CD4-positive, alpha-beta T cell treated with Interleukin-4 for 4 hours (primary cell): ENCODE measurements at regions not wholly inside any gene's neighbourhood (a gene's known extent, or its start where the extent isn't known, plus 50 kb on each side); places are given as distances from the start of the nearest gene placed in this dataset.

ENCODE experiments used
- DNase-seq: peaks from one replicate; pipeline ENCODE4 v3.0.0-alpha.2; 2020

GRCh38 chr13:70864731-70865130, 756.5 kb upstream of the KLHL1 start:
- DNase-seq: no peak

DNA sequence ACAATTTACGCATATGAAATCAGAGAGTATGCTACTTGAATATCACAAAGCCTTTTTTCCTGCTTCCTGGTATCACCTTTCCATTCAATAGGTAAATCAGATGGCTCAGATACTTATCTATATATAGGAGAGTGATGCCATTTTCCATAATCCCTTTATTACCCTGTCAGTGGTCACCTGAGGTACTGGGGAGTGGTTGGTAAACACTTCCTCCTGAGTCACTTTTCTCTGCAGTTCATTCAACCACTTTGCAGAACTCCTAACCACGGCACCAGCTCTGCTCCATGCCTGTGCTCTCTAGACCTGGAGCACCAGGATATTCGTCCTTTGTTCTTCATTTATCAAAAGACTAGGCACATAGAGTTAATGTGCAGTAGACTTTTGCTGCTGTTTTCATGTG, 748.5 kb upstream of the KLHL1 start:
- no peak for DNase-seq

- DNase-seq: no peak
Observed at GRCh38 chr13:70856025-70856424, 747.8 kb upstream of the KLHL1 start.

DNA sequence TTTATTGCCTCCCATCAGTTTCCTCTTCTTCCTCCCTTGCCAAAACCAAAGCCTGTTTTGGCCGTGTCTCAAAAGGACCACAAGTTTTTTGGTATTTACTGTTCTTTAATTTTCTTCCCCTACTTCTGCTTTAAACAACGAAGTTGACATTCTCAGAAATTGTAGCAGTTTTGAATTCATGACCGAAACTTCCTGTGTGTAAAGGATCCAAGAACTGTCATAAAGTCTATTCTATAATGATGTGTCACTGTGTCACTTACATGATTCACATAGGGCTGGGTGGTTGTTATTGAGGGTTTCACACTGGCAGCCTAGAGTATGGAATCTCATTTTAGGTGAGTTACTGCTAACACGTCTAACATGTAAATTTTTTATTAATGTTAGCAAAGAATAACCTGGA, 741.0 kb upstream of the KLHL1 start:
- no peak for DNase-seq

- DNase-seq: no peak
Observed at GRCh38 chr13:70844391-70845108, 736.3 kb upstream of the KLHL1 start.

DNA sequence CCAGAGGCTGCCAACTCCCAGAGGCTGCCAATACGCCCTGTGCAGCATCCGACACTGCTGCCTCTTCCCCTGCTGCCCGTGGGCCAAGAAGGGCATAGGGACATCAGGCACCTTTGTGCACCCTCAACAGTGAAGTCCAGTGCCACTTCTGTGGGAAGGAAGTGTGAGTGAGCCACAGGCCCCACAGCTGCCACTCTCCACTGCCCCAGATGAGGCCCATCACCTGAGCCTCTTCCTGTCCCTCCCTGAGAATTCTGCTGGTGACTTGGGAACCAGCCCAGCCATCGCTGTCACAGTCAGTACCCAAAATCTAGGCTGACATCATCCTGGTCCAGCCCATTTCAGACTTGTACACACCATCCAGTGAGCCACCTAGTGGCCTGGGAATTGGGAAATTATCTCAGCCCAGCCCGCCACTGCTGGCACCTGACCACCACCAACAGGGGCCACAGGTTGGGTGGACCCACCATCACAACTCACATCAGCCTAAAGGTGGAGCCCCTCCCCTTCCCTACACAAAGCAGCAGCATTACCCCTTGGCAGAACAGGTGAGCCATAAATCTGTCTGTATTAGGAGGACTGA, 733.9 kb upstream of the KLHL1 start:
- DNase-seq: no peak

- no peak for DNase-seq
Observed at GRCh38 chr13:70841240-70842061, 733.2 kb upstream of the KLHL1 start.

GRCh38 chr13:70835371-70835770, 727.1 kb upstream of the KLHL1 start:
- no peak for DNase-seq

DNA sequence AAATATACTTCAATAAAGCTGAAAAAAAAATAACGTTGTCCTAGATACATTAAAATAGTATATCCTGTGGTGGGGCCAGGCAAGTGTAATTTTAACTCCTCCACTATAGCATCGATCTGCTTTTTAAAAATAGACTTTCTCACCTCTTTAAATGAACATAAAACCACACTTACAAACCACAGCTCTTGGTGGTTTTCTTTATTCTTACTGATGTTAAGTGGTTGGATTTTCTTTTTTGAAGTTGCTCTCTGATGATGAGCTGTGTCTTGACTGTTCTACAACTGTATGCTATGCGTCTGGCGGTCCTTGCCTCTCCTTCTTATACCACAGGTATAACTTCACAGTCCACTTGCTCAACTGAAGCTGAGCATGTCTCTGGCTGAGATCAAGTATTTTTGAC, 721.5 kb upstream of the KLHL1 start:
- no peak for DNase-seq

- DNase-seq: no peak
Observed at GRCh38 chr13:70817576-70817975, 709.3 kb upstream of the KLHL1 start.

GRCh38 chr13:70816853-70817252, 708.6 kb upstream of the KLHL1 start:
- no peak for DNase-seq

DNA sequence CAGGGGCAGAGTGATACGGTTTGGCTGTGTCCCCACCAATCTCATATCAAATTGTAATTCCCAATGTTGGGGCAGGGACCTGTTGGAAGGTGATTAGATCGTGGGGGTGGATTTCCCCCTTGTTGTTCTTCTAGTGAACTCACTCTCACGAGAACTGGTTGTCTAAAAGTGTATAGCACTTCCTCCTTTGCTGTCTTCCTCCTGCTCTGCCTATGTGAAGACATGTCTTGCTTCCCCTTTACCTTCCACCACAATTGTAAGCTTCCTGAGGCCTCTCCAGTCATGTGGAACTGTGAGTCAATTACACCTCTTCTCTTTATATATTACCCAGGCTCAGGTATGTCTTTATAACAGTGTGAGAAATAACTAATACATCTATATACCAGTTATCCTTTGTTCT, 706.4 kb upstream of the KLHL1 start:
- DNase-seq: no peak

GRCh38 chr13:70812481-70812880, 704.2 kb upstream of the KLHL1 start:
- no peak for DNase-seq

DNA sequence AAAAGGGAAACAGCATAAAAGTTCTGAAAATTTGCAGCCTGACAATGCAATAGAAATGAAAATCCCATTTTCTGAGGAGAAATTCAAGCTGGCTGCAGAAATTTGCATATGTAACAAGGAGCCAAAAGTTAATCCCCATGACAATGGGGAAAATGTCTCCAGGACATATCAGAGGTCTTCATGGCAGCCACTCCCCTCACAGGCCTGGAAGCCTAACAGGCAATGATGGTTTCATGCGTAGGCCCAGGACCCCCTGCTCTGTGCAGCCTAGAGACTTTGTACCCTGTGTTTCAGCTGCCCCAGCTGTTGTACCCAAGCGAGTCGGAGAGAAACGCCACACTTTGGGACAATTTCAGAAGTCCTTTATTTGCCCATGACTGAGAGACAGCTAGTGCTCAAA, 701.3 kb upstream of the KLHL1 start:
- no peak for DNase-seq

GRCh38 chr13:70798385-70798784, 690.1 kb upstream of the KLHL1 start:
- DNase-seq: no peak

DNA sequence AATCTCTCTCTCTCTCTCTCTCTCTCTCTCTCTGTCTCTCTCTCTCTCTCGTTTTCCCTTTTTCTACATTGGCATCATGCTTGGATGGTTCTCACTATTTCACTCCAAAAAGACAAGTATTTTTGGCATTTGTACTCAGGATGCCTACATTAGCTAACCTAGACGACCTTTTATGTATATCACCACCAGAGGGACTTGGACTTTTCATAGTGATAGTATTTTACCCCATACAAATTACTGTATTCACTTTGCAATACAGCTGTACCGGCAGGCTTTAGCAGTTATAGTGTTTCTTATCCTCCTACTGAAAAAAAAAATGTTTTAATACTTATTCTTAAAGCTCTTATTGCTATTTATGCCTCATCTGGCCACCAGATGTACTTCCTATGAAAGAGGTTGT, 687.2 kb upstream of the KLHL1 start:
- DNase-seq: no peak

DNA sequence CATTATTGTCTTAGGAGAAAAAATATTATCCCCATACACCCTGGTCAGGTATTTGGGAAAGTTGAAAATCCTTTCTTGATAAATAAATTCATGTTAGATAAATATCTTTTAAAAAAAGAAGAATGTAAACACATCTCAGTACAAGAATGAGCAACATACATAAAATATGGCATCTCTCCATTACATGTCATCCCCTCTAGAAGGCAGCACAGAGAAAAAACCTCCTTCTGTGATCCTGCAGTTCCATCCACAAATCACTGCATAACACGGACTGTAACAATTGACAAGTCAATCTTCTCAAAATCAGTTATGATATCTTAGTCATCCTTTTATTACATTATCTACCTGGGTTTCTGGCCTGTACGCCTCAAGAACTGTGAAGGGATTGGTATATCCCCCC, 683.9 kb upstream of the KLHL1 start:
- no peak for DNase-seq

- no peak for DNase-seq
Observed at GRCh38 chr13:70789751-70790150, 681.5 kb upstream of the KLHL1 start.

DNA sequence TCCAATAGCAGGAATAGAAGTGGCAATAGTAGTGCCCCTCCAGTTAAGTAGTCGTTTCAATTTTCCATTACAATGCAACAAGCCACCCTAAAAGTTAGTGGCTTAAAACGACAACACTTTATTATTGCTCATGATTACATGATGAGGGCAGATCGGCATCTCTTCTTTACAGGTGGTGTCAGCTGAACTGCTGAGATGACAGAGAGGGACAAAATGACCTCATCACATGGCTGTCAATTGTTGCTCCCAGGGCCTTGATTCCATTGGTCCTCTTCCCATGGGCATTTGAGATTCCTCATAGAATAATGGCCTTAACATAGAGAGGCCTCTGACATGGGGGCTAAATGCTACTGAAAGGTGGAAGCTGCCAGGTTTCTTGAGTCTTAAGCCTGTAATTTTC, 679.8 kb upstream of the KLHL1 start:
- DNase-seq: no peak

DNA sequence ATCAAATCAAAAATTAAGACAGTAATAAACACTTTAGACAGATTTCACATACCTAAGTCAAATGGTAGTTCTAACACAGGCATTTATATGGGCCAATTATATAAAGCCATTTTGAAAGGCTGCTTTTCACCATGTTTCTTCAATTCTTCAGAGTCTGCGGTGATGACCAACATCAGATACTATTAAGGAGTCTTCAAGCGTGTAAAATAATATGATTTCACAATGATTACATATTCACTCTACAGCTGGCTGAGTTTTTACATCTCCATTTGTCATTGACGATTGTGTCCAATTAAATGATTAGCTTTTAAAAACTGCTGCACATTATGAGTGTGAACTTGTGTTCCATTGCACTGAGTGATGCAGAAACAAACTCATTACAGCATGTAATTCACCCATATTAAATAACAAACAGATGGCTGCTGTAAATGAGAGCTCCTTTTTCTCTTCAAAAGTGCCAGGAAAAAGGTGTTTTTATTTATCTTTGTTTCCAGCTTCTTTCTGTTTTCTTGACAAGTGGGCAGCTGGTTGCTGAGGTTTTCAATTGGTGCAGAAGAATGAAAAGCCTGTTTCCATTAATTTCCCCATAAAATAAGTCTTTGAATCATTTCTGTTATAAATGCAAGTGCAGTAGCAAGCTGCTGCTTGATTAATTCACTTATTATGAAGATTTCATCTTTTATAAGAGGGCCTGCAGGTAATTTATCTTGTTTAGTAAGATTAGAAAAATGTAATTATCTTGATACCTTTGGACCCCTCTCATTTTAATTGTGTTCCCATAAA, 676.1 kb upstream of the KLHL1 start:
- no peak for DNase-seq

DNA sequence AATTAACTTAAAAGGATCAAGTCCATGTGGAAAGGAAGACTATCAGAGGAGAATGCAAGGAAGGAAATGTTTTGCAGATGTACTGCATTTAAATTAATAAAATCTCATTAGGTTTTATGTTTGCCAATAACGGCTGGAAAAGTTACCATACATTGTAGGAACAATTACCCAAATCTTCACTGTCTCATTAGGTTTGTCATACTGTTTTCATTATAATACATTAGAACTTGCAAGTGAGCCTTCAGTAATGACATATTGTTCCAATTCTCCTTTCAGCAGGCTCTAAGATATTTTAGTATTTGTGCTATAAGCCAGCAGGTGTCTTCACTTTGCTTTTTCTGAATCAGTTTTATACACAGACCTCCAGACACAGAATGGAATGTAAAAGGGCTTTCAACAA, 661.6 kb upstream of the KLHL1 start:
- DNase-seq: no peak

DNA sequence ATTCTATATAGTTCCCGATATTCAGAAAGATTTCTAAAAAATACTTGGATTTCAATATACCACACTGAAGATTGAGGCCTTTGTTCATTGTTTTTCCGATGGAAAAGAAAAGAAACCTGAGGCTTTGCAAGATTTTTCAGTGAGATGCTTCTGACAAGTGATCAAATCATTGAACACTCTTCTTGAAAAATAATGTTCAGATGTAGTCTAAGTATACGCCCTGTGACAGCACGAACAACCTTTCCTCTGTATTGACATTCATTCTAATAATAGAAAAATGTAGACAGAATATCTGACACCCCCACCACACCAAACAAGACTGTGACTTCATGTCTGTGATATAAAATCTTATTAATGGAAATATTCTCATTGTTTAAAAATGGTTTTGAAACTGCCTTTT, 650.7 kb upstream of the KLHL1 start:
- no peak for DNase-seq

- DNase-seq: no peak
Observed at GRCh38 chr13:70756088-70756487, 647.8 kb upstream of the KLHL1 start.
